DOHH2 (cell line): ENCODE measurements at regions not wholly inside any gene's neighbourhood (a gene's known extent, or its start where the extent isn't known, plus 50 kb on each side); places are given as distances from the start of the nearest gene placed in this dataset.

Experiments
- H3F3A ChIP-seq: fragments of 200-600 bp; sonication (generic), shearing (Covaris generic); 2 replicates; pipeline ENCODE4 v1.6.0; 2016; ENCODE audit warnings: antibody characterized with exemption, mild to moderate bottlenecking; ENCODE audit not compliant: control insufficient read depth, insufficient read depth
- H3K27ac ChIP-seq: fragments of 200-600 bp; sonication (generic); 2 replicates; pipeline ENCODE4 v1.5.1; 2014; ENCODE audit warnings: low read depth, mild to moderate bottlenecking, low read length, moderate library complexity
- H3K27me3 ChIP-seq: fragments of 200-600 bp; sonication (generic); 2 replicates; pipeline ENCODE4 v1.6.1; 2014; ENCODE audit warnings: mild to moderate bottlenecking, low read length, mixed read lengths; ENCODE audit not compliant: control insufficient read depth
- H3K36me3 ChIP-seq: fragments of 200-600 bp; sonication (generic); 2 replicates; pipeline ENCODE4 v1.6.1; 2014; ENCODE audit warnings: mild to moderate bottlenecking, low read length, moderate library complexity, mixed read lengths; ENCODE audit not compliant: control insufficient read depth
- H3K4me1 ChIP-seq: fragments of 200-600 bp; sonication (generic); 2 replicates; pipeline ENCODE4 v1.6.1; 2014; ENCODE audit warnings: mild to moderate bottlenecking, low read length, mixed read lengths; ENCODE audit not compliant: control insufficient read depth
- H3K4me2 ChIP-seq: fragments of 200-600 bp; sonication (generic); 2 replicates; pipeline ENCODE4 v1.6.0; 2014; ENCODE audit warnings: mild to moderate bottlenecking, low read length, moderate library complexity
- H3K4me3 ChIP-seq: fragments of 200-600 bp; sonication (generic); 2 replicates; pipeline ENCODE4 v1.5.1; 2014; ENCODE audit warnings: mild to moderate bottlenecking, low read length, mixed read lengths
- H3K79me2 ChIP-seq: fragments of 200-600 bp; sonication (generic); 2 replicates; pipeline ENCODE4 v1.6.1; 2014; ENCODE audit warnings: mild to moderate bottlenecking, low read length, mixed read lengths; ENCODE audit not compliant: control insufficient read depth
- H3K9me2 ChIP-seq: fragments of 200-600 bp; sonication (generic); replicated peaks from 2 replicates; pipeline ENCODE4 v1.6.1; 2014; ENCODE audit warnings: mild to moderate bottlenecking, low read length, mixed read lengths; ENCODE audit not compliant: control insufficient read depth
- H3K9me3 ChIP-seq: fragments of 200-600 bp; sonication (generic); 2 replicates; pipeline ENCODE4 v1.6.1; 2014; ENCODE audit warnings: antibody characterized with exemption, low read length, mixed read lengths; ENCODE audit not compliant: control insufficient read depth, insufficient read depth
- H4K20me1 ChIP-seq: fragments of 200-600 bp; sonication (generic); 2 replicates; pipeline ENCODE4 v1.6.0; 2014; ENCODE audit warnings: low read depth, mild to moderate bottlenecking, antibody characterized with exemption, low read length, moderate library complexity; ENCODE audit not compliant: control insufficient read depth, insufficient read depth
- EZH2phosphoT487 ChIP-seq: fragments of 200-600 bp; sonication (generic); IDR thresholded peaks from 2 replicates; pipeline ENCODE4 v1.6.1; 2017; ENCODE audit warnings: borderline replicate concordance, mild to moderate bottlenecking, antibody characterized with exemption, low read length, moderate library complexity, mixed read lengths
- TF ChIP-seq, protein P1 (sequence below): fragments of 200-600 bp; sonication (generic); IDR thresholded peaks from one replicate; pipeline ENCODE4 v1.5.1; 2014; ENCODE audit warnings: antibody characterized with exemption, mild to moderate bottlenecking, low read depth, low read length; ENCODE audit not compliant: poor library complexity, severe bottlenecking

DNA sequence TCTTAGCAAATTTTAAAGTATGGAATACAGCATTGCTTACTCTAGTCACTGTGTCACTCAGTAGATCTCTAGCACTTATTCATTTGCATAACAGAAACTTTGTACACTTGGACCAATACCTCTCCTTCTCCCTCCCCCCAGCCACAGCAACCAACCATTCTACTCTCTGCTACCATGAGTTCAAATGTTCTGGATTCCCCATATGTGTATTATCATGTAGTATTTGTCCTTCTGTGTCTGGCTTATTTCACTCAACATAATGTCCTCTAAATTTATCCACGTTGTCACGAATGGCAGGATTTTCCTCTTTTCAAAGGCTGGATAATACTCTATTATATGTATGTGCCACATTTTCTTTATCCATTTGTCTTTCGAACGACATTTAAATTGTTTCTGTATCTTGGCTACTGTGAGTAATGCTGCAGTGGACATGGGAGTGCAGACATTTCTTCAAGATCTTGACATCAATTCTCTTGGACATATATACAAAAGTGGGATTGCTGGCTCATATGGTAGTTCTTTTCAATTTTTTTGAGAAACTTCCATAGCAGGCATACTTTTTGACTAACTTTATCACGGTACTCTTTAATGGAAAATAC, 184.5 kb upstream of the SOX21 start:
- H3K9me2 ChIP-seq: no peaks in the 10 kb centered on the region
- H3K4me3 ChIP-seq: no peak overlapping the region
- no peaks in the 10 kb centered on the region for H4K20me1 ChIP-seq
- no peaks in the 10 kb centered on the region for H3K36me3 ChIP-seq
- no peaks in the 10 kb centered on the region for H3K27me3 ChIP-seq
- TF ChIP-seq, protein P1, sequence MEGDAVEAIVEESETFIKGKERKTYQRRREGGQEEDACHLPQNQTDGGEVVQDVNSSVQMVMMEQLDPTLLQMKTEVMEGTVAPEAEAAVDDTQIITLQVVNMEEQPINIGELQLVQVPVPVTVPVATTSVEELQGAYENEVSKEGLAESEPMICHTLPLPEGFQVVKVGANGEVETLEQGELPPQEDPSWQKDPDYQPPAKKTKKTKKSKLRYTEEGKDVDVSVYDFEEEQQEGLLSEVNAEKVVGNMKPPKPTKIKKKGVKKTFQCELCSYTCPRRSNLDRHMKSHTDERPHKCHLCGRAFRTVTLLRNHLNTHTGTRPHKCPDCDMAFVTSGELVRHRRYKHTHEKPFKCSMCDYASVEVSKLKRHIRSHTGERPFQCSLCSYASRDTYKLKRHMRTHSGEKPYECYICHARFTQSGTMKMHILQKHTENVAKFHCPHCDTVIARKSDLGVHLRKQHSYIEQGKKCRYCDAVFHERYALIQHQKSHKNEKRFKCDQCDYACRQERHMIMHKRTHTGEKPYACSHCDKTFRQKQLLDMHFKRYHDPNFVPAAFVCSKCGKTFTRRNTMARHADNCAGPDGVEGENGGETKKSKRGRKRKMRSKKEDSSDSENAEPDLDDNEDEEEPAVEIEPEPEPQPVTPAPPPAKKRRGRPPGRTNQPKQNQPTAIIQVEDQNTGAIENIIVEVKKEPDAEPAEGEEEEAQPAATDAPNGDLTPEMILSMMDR: no peak
- no peak for TF ChIP-seq EZH2phosphoT487
- H3K4me2 ChIP-seq: no peak overlapping the region
- H3K9me3 ChIP-seq: no peaks in the 10 kb centered on the region
- no peaks in the 10 kb centered on the region for H3K4me1 ChIP-seq
- H3K27ac ChIP-seq: no peak overlapping the region
- H3F3A ChIP-seq: no peaks in the 10 kb centered on the region
- no peaks in the 10 kb centered on the region for H3K79me2 ChIP-seq

DNA sequence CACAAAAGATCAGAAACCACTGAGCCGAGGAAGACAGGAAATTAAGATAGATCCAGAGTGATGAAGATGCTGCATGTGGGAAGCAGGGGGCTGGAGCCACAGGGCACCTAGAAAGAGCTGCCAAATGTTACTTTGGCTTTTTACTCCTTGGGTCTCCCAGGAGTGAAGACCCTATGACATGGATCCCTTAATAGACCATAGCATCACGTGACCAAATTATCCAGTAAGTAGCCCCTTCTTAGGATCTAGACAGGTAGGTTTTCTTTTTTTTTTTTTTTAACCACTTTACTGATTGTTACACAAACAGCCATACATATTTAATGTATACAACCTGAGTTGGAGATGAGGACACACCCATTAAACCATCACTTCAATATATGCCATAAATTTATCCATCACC, 183.9 kb upstream of the SOX21 start:
- H3K9me2 ChIP-seq: no peaks in the 10 kb centered on the region
- H3K4me2 ChIP-seq: no peak overlapping the region
- H4K20me1 ChIP-seq: no peaks in the 10 kb centered on the region
- TF ChIP-seq, protein P1: no peak
- no peak for TF ChIP-seq EZH2phosphoT487
- H3K27me3 ChIP-seq: no peaks in the 10 kb centered on the region
- H3K79me2 ChIP-seq: no peaks in the 10 kb centered on the region
- no peaks in the 10 kb centered on the region for H3K36me3 ChIP-seq
- H3K9me3 ChIP-seq: no peaks in the 10 kb centered on the region
- H3K4me3 ChIP-seq: no peak overlapping the region
- H3K4me1 ChIP-seq: no peaks in the 10 kb centered on the region
- no peak overlapping the region for H3K27ac ChIP-seq
- H3F3A ChIP-seq: no peaks in the 10 kb centered on the region

DNA sequence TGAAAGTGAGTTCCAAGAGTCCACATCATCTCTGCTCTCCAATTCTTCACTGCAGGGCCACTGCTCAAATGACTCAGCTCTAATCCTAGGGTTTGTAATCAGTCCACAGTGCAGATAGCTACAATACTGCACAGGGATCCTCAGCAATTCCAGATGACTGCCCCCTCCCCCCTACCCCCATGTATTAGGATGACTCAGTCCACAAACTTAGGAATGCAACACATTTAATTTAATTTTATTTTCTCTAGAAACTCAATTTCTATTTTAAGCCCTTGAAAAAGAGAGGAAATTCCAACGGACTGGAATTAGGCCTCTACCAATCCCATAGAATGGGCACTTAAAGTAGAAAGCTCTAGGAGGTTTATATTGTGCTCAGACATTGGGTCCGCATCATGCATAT, 173.8 kb upstream of the SOX21 start:
- Histone ChIP-seq H3K27me3 (0 out of 2 replicates have a peak, but pooled peaks cover under 1% of the 10 kb centered on the region), H3K4me1 (no peaks in the 10 kb centered on the region), H3F3A (no peaks in the 10 kb centered on the region), H3K36me3 (no peaks in the 10 kb centered on the region), H3K9me3 (no peaks in the 10 kb centered on the region), H3K79me2 (no peaks in the 10 kb centered on the region), H3K4me2 (no peak overlapping the region), H4K20me1 (no peaks in the 10 kb centered on the region), H3K27ac (no peak overlapping the region), H3K4me3 (no peak overlapping the region), H3K9me2 (no peaks in the 10 kb centered on the region)
- TF ChIP-seq, protein P1: no peak
- no peak for TF ChIP-seq EZH2phosphoT487

DNA sequence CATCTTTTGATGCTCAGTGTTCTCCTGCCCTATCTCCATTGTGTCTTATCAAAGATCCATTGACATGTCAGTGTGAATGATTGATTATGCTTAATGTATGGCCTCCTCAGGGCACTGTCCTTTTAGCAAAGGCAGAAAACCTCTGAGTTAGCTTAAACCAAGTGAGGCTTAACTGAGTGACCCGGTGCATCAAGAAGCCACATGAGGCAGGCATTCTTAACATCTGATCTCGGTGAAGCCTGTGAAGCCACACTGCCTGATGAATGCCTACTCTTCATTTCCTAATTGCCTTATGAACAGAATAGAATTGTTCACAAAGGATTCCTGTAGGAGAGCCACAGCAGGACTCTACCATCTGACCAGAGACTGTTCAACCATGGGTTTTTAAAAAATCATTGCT, 168.1 kb upstream of the SOX21 start:
- no peaks in the 10 kb centered on the region for H3K79me2 ChIP-seq
- no peaks in the 10 kb centered on the region for H4K20me1 ChIP-seq
- H3K4me1 ChIP-seq: no peaks in the 10 kb centered on the region
- H3K27ac ChIP-seq: no peak overlapping the region
- TF ChIP-seq, protein P1: no peak
- no peak for TF ChIP-seq EZH2phosphoT487
- H3K9me3 ChIP-seq: no peaks in the 10 kb centered on the region
- no peaks in the 10 kb centered on the region for H3F3A ChIP-seq
- no peak overlapping the region for H3K4me2 ChIP-seq
- H3K4me3 ChIP-seq: no peak overlapping the region
- H3K27me3 ChIP-seq: 0 out of 2 replicates have a peak, but pooled peaks cover 6% of the 10 kb centered on the region
- H3K36me3 ChIP-seq: no peaks in the 10 kb centered on the region
- no peaks in the 10 kb centered on the region for H3K9me2 ChIP-seq
